Spleen (tissue), 7 donors: ENCODE measurements at regions not wholly inside any gene's neighbourhood (a gene's known extent, or its start where the extent isn't known, plus 50 kb on each side); places are given as distances from the start of the nearest gene placed in this dataset.

Source experiments
- CTCF ChIP-seq, 11 experiments: fragments of 200-600 bp in 7 of 11; fragments of 450-650 bp in 4 of 11; sonication (generic) in 4 of 11; IDR thresholded peaks in 8 of 11; conservative IDR thresholded peaks in 3 of 11; 1 replicate in 7 of 11; 2 replicates in 4 of 11; pipeline versions ENCODE4 v1.4.0 to v1.8.0; 2016 to 2021; ENCODE audit warnings: antibody characterized with exemption in 11 of 11, inconsistent platforms in 4 of 11, mild to moderate bottlenecking in 1 of 11
- POLR2A ChIP-seq, 3 donors: fragments of 450-650 bp; IDR thresholded peaks; one replicate each; pipeline ENCODE4 v1.5.1; 2017; ENCODE audit warnings: antibody characterized with exemption in 3 of 3, mild to moderate bottlenecking in 1 of 3
- POLR2AphosphoS5 ChIP-seq, 3 donors: sonication (generic); formaldehyde crosslinking; IDR thresholded peaks; one replicate each; pipeline ENCODE4 v1.5.1; 2017; ENCODE audit warnings: antibody characterized with exemption in 3 of 3
- donor health status: DM: no; HTN: no; CAD: no; lungs with moderate emphysema.
- donor health status: DM: no; HTN: no; CAD: no.
- donor health status: DM: no; HTN: no; CAD: no.

GRCh38 chr3:72584262-72584661, 264.0 kb downstream of the SHQ1 start:
- TF ChIP-seq CTCF (IDR thresholded peaks at IDR 0.05 in 8 of 11, conservative IDR thresholded peaks at IDR 0.05 in 3 of 11) (no peak), POLR2AphosphoS5 (IDR thresholded peaks at IDR 0.05) (no peak), POLR2A (IDR thresholded peaks at IDR 0.05) (no peak)
